NT2/D1 (cell line): ENCODE measurements at regions not wholly inside any gene's neighbourhood (a gene's known extent, or its start where the extent isn't known, plus 50 kb on each side); places are given as distances from the start of the nearest gene placed in this dataset.

Experiments
- SUZ12 ChIP-seq: IDR thresholded peaks from 2 replicates; pipeline ENCODE4 v1.6.1; 2011; ENCODE audit not compliant: insufficient read length, insufficient read depth; ENCODE audit errors: extremely low read depth
- YY1 ChIP-seq: IDR thresholded peaks from 2 replicates; pipeline ENCODE4 v1.6.1; 2011; ENCODE audit not compliant: insufficient read length, insufficient read depth
- ZNF274 ChIP-seq: IDR thresholded peaks from 2 replicates; pipeline ENCODE4 v1.6.1; 2011; ENCODE audit warnings: mild to moderate bottlenecking, low read depth, low read length

DNA sequence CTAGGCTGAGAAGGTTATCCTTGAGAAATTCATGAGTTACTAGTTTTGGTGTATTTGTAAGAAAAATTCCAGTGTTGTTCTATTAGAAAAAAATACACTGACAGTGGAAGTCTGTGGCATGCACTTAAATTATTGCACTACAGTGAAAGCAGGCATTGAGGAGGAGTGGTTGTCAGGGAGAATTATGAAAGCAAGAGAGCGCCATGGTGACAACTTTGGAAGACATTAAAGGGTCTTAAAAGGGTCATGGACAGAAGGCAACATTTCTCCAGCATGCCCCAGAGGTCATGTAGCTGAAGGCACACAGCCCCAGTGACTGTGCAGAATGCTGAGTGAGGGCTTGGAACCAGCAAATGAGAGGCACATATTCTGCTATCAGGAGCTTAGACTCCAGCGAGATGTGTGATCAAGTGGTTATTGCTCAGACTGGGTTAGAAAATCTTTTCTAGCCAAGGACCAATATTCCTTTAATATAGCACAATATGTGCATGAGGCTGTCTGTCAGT lies 292.7 kb downstream of the OLFM4 start:
- TF ChIP-seq YY1 (no peak), ZNF274 (no peak), SUZ12 (no peak)
